HG03064 (cell line): ENCODE measurements at regions not wholly inside any gene's neighbourhood (a gene's known extent, or its start where the extent isn't known, plus 50 kb on each side); places are given as distances from the start of the nearest gene placed in this dataset.
"Not testable (repeated sequence)": the region's sequence is repeated elsewhere in the genome, so short reads cannot be mapped to it uniquely, and the experiment has no call there.

Source experiments
- ATAC-seq: cut with Tn5 transposase; IDR thresholded peaks from one replicate; pipeline ENCODE4 v1.9.1; 2021; ENCODE audit warnings: low read depth; ENCODE audit not compliant: unreplicated experiment

GRCh38 chr12:84413656-84414055 lies 498.9 kb downstream of the SLC6A15 start:
- no peak for ATAC-seq

- no peak for ATAC-seq
Observed at GRCh38 chr12:84412226-84412625, 500.4 kb downstream of the SLC6A15 start.

DNA sequence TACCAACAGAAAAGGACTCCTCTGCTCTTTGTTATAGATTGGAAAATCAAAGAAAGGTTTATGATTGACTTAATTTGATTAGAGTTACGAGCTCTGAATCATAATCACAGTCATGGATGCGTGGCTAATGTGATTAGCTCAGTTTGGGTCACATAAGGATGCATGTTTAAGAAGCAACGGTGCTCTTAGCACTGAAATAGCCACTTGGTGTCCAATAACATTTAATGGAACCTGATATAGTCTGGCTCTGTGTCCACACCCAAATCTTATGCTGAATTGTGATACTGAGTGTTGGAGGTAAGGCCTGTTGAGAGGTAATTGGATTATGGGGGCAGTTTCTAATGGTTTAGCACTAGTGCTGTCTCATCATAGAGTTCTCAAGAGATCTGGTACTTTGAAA lies 501.6 kb downstream of the SLC6A15 start:
- ATAC-seq: no peak

- ATAC-seq: no peak
Observed at GRCh38 chr12:84408936-84409335, 503.7 kb downstream of the SLC6A15 start.

DNA sequence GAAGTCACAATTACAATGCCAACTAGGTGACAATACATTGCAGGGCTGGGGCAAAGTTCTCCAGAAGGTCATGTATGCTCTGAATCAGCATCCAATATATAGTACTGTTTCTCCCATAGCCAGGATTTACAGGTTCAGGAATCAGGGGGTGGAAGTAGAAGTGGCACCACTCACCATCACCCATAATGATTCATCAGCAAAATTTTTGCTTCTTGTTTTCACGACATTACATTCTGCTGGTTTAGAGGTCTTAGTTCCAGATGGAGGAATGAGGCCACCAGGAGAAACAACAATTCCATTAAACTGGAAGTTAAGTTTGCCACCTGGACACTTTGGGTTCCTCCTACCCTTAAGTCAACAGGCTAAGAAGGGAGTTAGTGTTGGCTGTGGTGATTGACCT lies 505.9 kb downstream of the SLC6A15 start:
- not testable (repeated sequence) for ATAC-seq

- no peak for ATAC-seq
Observed at GRCh38 chr12:84397846-84398245, 514.8 kb downstream of the SLC6A15 start.

DNA sequence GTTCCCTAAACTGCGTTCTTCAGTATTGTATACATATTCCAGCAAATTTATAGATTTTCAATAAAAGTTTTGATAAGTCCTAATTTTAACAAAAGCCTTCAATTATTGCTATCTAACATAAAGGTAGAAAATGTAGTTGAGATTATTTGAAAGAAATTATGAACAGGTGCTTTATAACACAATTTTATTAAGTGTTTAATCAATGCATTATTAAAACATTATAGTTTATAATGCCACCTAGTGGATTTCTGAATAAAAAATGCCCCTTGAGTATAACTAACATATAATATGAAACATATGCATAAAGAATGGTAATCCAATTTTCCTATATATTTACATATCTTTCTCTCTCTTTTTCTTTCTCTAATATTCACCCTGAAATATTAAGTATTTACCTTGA lies 515.3 kb downstream of the SLC6A15 start:
- no peak for ATAC-seq

GRCh38 chr12:84391176-84391575 lies 521.4 kb downstream of the SLC6A15 start:
- not testable (repeated sequence) for ATAC-seq

GRCh38 chr12:84384384-84384783 lies 528.2 kb downstream of the SLC6A15 start:
- ATAC-seq: no peak

- not testable (repeated sequence) for ATAC-seq
Observed at GRCh38 chr12:84382486-84382885, 530.1 kb downstream of the SLC6A15 start.

GRCh38 chr12:84376320-84376719 lies 536.3 kb downstream of the SLC6A15 start:
- ATAC-seq: no peak

GRCh38 chr12:84375449-84376170 lies 537.0 kb downstream of the SLC6A15 start:
- ATAC-seq: no peak

DNA sequence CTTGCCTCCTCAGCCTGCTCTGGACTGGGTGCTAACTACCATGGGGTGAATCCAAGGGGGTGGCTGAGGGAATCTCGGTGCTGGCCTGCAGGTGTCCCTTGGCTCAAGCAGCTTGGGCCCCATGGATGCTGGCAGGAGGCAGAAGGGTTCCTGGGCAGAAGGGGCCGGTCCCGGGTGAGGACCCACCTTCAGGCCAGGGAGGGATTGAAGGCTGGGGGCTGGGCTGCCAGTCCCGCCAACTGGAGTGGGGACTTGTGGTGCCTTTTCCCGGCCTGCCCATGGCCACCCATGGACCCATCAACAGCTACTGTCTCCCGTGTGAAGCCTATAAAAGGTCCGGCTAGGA lies 550.1 kb downstream of the SLC6A15 start:
- no peak for ATAC-seq

- ATAC-seq: no peak
Observed at GRCh38 chr12:84361651-84362551, 550.7 kb downstream of the SLC6A15 start.

GRCh38 chr12:84357314-84357713 lies 555.3 kb downstream of the SLC6A15 start:
- no peak for ATAC-seq

GRCh38 chr12:84356224-84356623 lies 556.4 kb downstream of the SLC6A15 start:
- ATAC-seq: no peak

DNA sequence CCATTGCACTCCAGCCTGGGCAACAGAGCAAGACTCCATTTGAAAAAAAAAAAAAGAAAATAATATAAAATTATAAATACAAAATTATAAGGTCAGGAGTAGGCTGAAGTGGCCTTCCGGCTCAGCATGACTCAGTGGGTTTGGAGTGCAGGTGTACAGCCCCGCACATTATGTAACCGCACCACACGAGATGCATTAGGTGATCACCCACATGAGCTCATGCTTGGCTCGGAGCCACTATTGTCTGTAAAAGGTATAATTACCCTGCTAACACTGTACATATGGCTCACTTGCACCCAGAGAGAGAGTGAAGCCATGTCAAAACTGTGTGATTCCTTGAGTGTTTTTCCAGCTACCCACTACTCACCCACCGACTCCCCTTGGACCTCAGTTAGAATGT lies 557.0 kb downstream of the SLC6A15 start:
- no peak for ATAC-seq

- no peak for ATAC-seq
Observed at GRCh38 chr12:84348582-84348981, 564.0 kb downstream of the SLC6A15 start.

DNA sequence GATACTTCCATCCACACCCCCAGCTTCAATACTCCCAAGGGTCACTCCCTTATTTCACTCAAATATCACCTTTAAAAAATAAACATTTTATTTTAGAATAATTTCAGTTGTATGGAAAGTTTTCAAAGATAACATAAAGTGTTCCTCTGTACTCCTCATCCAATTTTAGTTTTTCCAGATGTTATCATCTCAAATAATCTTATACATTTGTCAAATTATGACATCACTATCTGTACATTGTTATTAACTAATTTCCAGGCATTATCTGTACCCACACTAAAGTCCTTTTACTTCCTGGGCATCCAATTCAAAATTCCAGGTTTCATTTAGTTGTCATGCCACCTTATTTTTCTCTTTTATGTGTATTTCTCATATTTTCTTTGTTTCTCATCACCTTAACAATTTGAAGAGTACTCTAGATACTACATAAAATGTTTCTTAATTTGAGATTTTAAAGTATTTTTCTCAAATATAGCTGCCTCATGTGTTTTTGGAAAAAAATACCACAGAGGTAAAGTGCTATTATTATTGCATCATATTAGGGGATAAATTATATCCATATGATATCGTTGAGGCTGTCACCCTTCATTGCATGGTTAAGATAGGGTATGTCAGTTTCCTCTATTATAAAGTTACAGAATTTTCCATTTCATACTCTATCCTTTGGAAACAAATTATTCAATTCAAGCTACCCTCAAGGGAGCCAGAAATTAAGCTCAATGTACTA lies 571.0 kb downstream of the SLC6A15 start:
- ATAC-seq: no peak

- no peak for ATAC-seq
Observed at GRCh38 chr12:84336231-84336630, 576.4 kb downstream of the SLC6A15 start.

DNA sequence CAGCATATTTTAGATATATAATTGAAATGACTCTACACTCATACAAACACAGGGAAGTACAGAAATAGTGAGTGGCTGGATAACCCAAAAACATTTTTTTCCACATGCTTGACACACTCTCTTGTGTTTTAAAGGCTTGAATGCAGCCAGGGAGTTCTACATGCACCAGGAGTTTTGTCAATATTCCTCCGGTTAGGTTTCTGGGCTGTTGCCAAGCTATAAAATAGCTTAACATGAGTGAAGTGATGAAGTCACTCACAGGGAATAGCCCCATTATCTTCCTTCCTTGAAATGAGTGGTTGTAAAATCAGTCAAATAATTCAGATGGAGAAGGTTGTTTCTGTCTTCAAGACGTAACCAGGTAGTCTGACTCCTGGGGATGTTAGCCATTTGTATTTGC lies 582.7 kb downstream of the SLC6A15 start:
- no peak for ATAC-seq
